ENCODE measurements at regions not wholly inside any gene's neighbourhood (a gene's known extent, or its start where the extent isn't known, plus 50 kb on each side); places are given as distances from the start of the nearest gene placed in this dataset.

DNA sequence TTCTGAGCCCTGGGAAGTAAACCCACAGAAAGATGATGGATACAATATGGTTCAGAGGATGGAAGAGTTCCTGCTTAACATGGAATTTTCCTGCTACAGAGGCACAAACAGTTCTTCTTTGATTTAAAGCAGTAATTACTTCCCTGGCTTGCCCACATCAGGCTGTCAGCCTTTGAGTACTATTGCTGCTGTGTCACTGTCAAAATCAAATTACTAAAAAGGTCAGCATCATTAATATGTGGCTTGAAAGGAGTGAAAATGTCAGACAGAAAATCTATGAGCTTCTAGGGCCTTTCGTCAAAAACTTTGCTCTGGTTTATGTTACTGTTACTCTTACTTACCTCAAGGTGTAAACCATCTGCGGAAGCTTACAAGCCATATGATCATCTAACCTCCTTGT, 98.6 kb upstream of the DPT start:
- Mint-ChIP-seq H3K27me3 (ENCODE audit: insufficient read depth, unreplicated experiment) (no peaks in the 10 kb centered on the region), H3K4me1 (ENCODE audit: insufficient read depth, unreplicated experiment) (no peaks in the 10 kb centered on the region), H3K9me3 (ENCODE audit: unreplicated experiment) (no peaks in the 10 kb centered on the region), H3K27ac (ENCODE audit: low read depth, unreplicated experiment) (no peak overlapping the region), H3K36me3 (ENCODE audit: insufficient read depth, unreplicated experiment) (no peaks in the 10 kb centered on the region), H3K4me3 (ENCODE audit: unreplicated experiment) (no peak overlapping the region)
- DNase-seq (ENCODE audit: unreplicated experiment), result no peak
- POLR2A ChIA-PET, result interaction anchor here (0.6 kb wide), 1 partner anchor 244 kb away, joined by 3 read pairs; no protein-coding TSS in a partner anchor
- BruUV-seq (replicated peaks), result no TSS peak
- CTCF ChIA-PET, result interaction anchor here (1.3 kb wide), 1 partner anchor 11 kb away, joined by 5 read pairs; no protein-coding TSS in a partner anchor
- intact Hi-C loops (cut with micrococcal nuclease), result no loop called here
- no peak for TF ChIP-seq CTCF (IDR thresholded peaks at IDR 0.05; ENCODE audit: unreplicated experiment)

DNA sequence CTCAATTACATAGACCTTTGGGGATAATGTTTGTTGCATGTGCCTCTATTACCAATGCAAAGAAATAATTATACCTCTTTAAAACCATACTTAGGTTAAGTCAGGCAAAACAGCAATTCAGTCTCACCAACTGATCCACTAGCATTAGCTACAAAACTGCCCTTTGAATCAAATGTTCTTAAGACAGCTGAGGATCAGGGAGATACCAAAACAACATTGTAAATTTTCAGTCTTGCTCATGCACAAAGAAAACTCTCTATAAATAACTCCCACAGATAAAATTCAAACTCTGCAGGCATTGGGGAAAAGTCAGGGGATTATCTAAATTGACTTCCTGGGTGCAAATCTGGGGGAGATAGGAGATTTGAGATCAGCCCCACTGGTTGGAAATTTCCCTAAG, 100.9 kb upstream of the DPT start:
- no peak for TF ChIP-seq CTCF (IDR thresholded peaks at IDR 0.05; ENCODE audit: unreplicated experiment)
- DNase-seq (ENCODE audit: unreplicated experiment), result no peak
- Mint-ChIP-seq H3K4me1 (ENCODE audit: insufficient read depth, unreplicated experiment) (no peaks in the 10 kb centered on the region), H3K4me3 (ENCODE audit: unreplicated experiment) (no peak overlapping the region), H3K36me3 (ENCODE audit: insufficient read depth, unreplicated experiment) (no peaks in the 10 kb centered on the region), H3K27ac (ENCODE audit: low read depth, unreplicated experiment) (no peak overlapping the region), H3K9me3 (ENCODE audit: unreplicated experiment) (no peaks in the 10 kb centered on the region), H3K27me3 (ENCODE audit: insufficient read depth, unreplicated experiment) (no peaks in the 10 kb centered on the region)
- intact Hi-C loops (cut with micrococcal nuclease), result no loop called here
- BruUV-seq (replicated peaks), result no TSS peak
- CTCF ChIA-PET, result interaction anchor here (0.6 to 1.1 kb wide), 3 partner anchors 11 to 160 kb away, joined by 3 to 4 read pairs (median 3); no protein-coding TSS in a partner anchor
- POLR2A ChIA-PET, result no interaction called here

DNA sequence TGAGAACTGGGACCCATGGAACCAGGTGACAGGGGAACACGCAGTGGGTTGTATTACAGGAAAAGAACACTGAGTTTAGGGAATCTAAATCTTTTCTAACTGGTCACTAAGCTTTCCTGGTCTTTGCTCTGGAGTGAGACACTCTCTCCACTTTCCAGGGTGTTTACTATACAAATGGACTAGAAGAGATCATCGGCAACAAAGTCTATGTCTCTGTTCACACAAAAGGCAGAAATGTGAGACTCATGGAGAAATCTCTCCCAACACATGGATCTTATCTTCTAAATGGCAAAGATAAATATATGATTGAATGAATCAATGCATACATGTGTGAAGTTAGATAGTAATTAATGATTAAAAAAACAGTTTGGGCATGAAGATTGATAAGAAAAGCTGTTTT, 101.6 kb upstream of the DPT start:
- no peak for DNase-seq (ENCODE audit: unreplicated experiment)
- ChIA-PET CTCF (interaction anchor here (0.6 to 1.3 kb wide), 4 partner anchors 12 to 1228 kb away, joined by 3 to 5 read pairs (median 4); no protein-coding TSS in a partner anchor), POLR2A (interaction anchor here (0.8 kb wide), 1 partner anchor 277 kb away, joined by 5 read pairs; the partner anchor contains the start of gene ATP1B1)
- Mint-ChIP-seq H3K4me1 (ENCODE audit: insufficient read depth, unreplicated experiment) (no peaks in the 10 kb centered on the region), H3K4me3 (ENCODE audit: unreplicated experiment) (no peak overlapping the region), H3K27ac (ENCODE audit: low read depth, unreplicated experiment) (no peak overlapping the region), H3K27me3 (ENCODE audit: insufficient read depth, unreplicated experiment) (no peaks in the 10 kb centered on the region), H3K36me3 (ENCODE audit: insufficient read depth, unreplicated experiment) (no peaks in the 10 kb centered on the region), H3K9me3 (ENCODE audit: unreplicated experiment) (no peaks in the 10 kb centered on the region)
- intact Hi-C loops (cut with micrococcal nuclease), result no loop called here
- no TSS peak for BruUV-seq (replicated peaks)
- no peak for TF ChIP-seq CTCF (IDR thresholded peaks at IDR 0.05; ENCODE audit: unreplicated experiment)

- DNase-seq (ENCODE audit: unreplicated experiment), result no peak
- POLR2A ChIA-PET, result no interaction called here
- H3K27ac Mint-ChIP-seq (ENCODE audit: low read depth, unreplicated experiment), result no peak overlapping the region
- no peaks in the 10 kb centered on the region for H3K9me3 Mint-ChIP-seq (ENCODE audit: unreplicated experiment)
- H3K36me3 Mint-ChIP-seq (ENCODE audit: insufficient read depth, unreplicated experiment), result no peaks in the 10 kb centered on the region
- no peaks in the 10 kb centered on the region for H3K27me3 Mint-ChIP-seq (ENCODE audit: insufficient read depth, unreplicated experiment)
- H3K4me1 Mint-ChIP-seq (ENCODE audit: insufficient read depth, unreplicated experiment), result no peaks in the 10 kb centered on the region
- H3K4me3 Mint-ChIP-seq (ENCODE audit: unreplicated experiment), result no peak overlapping the region
- BruUV-seq (replicated peaks), result no TSS peak
- intact Hi-C loops (cut with micrococcal nuclease), result no loop called here
- no peak for TF ChIP-seq CTCF (IDR thresholded peaks at IDR 0.05; ENCODE audit: unreplicated experiment)
- CTCF ChIA-PET, result no interaction called here
Observed at GRCh38 chr1:168832661-168833060, 103.7 kb upstream of the DPT start.
